ENCODE measurements at regions not wholly inside any gene's neighbourhood (a gene's known extent, or its start where the extent isn't known, plus 50 kb on each side); places are given as distances from the start of the nearest gene placed in this dataset.
"Not testable (repeated sequence)": the region's sequence is repeated elsewhere in the genome, so short reads cannot be mapped to it uniquely, and the experiment has no call there.

- no peak for DNase-seq (ENCODE audit: low read depth in 2 of 3, low spot score in 1 of 3)
Measured at GRCh38 chr3:56927855-56928254, 126.1 kb upstream of the ARHGEF3 start.

- DNase-seq (ENCODE audit: low read depth in 2 of 3, low spot score in 1 of 3), result no peak
Measured at GRCh38 chr3:56926947-56927282, 125.2 kb upstream of the ARHGEF3 start.

- DNase-seq (ENCODE audit: low read depth in 2 of 3, low spot score in 1 of 3), result no peak
Measured at GRCh38 chr3:56926243-56926946, 124.6 kb upstream of the ARHGEF3 start.

- not testable (repeated sequence) for DNase-seq (ENCODE audit: low read depth in 2 of 3, low spot score in 1 of 3)
Measured at GRCh38 chr3:56924700-56925099, 123.0 kb upstream of the ARHGEF3 start.

- no peak for DNase-seq (ENCODE audit: low read depth in 2 of 3, low spot score in 1 of 3)
Measured at GRCh38 chr3:56923526-56924224, 121.9 kb upstream of the ARHGEF3 start.

GRCh38 chr3:56921573-56922453, 120.1 kb upstream of the ARHGEF3 start:
- DNase-seq (ENCODE audit: low read depth in 2 of 3, low spot score in 1 of 3), result no peak

- DNase-seq (ENCODE audit: low read depth in 2 of 3, low spot score in 1 of 3), result no peak
Measured at GRCh38 chr3:56919797-56920195, 118.0 kb upstream of the ARHGEF3 start.

- DNase-seq (ENCODE audit: low read depth in 2 of 3, low spot score in 1 of 3), result no peak
Measured at GRCh38 chr3:56919137-56919796, 117.5 kb upstream of the ARHGEF3 start.

GRCh38 chr3:56918111-56918568, 116.4 kb upstream of the ARHGEF3 start:
- DNase-seq (ENCODE audit: low read depth in 2 of 3, low spot score in 1 of 3), result peak; percentile 51 to 57 (median 55)

GRCh38 chr3:56917361-56918110, 115.8 kb upstream of the ARHGEF3 start:
- no peak for DNase-seq (ENCODE audit: low read depth in 2 of 3, low spot score in 1 of 3)

- DNase-seq (ENCODE audit: low read depth in 2 of 3, low spot score in 1 of 3), result no peak
Measured at GRCh38 chr3:56916716-56917360, 115.1 kb upstream of the ARHGEF3 start.

- DNase-seq (ENCODE audit: low read depth in 2 of 3, low spot score in 1 of 3), result peak in 2 of 3 donors; percentile 50 to 74
Measured at GRCh38 chr3:56915966-56916586, 114.3 kb upstream of the ARHGEF3 start.

GRCh38 chr3:56914646-56915045, 112.9 kb upstream of the ARHGEF3 start:
- DNase-seq (ENCODE audit: low read depth in 2 of 3, low spot score in 1 of 3), result no peak

GRCh38 chr3:56911363-56911762, 109.6 kb upstream of the ARHGEF3 start:
- no peak for DNase-seq (ENCODE audit: low read depth in 2 of 3, low spot score in 1 of 3)

GRCh38 chr3:56909349-56909748, 107.6 kb upstream of the ARHGEF3 start:
- DNase-seq (ENCODE audit: low read depth in 2 of 3, low spot score in 1 of 3), result no peak

GRCh38 chr3:56908004-56908403, 106.3 kb upstream of the ARHGEF3 start:
- DNase-seq (ENCODE audit: low read depth in 2 of 3, low spot score in 1 of 3), result no peak

- DNase-seq (ENCODE audit: low read depth in 2 of 3, low spot score in 1 of 3), result no peak
Measured at GRCh38 chr3:56904552-56905215, 102.9 kb upstream of the ARHGEF3 start.

GRCh38 chr3:56903231-56903782, 101.6 kb upstream of the ARHGEF3 start:
- no peak for DNase-seq (ENCODE audit: low read depth in 2 of 3, low spot score in 1 of 3)

Data from stimulated activated CD4-positive, alpha-beta T cell treated with anti-CD3 and anti-CD28 coated beads, Interleukin-12 subunit alpha, Interleukin-12 subunit beta, amount 100 ng/mL, for 48 hours (primary cell).